ENCODE measurements at regions not wholly inside any gene's neighbourhood (a gene's known extent, or its start where the extent isn't known, plus 50 kb on each side); places are given as distances from the start of the nearest gene placed in this dataset.
"Not testable (repeated sequence)": the region's sequence is repeated elsewhere in the genome, so short reads cannot be mapped to it uniquely, and the experiment has no call there.

- no peak for DNase-seq (ENCODE audit: low spot score)
Observed at GRCh38 chr18:30455741-30456140, 586.8 kb downstream of the DSC3 start.

DNA sequence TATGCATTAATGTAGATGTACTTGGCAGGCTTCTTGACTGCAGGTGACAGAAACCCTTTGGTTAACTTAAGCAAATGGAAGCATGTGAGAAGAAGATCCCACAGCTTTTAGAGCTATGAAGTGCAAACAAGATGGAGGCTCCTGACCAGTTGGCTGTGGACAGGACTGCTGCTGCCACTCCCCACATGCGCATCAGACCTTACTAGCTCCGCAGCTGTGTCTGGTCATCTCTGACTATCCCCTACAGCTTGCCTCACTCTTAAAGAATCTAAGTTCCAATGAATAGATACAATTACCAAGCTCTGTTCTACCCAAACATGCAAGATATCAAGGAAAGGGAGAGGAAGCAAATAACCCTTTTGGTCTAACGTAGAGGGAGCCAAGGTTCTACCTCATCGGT is 587.6 kb downstream of the DSC3 start:
- DNase-seq (ENCODE audit: low spot score), result no peak

GRCh38 chr18:30451981-30452380 is 590.6 kb downstream of the DSC3 start:
- DNase-seq (ENCODE audit: low spot score), result no peak

- DNase-seq (ENCODE audit: low spot score), result no peak
Observed at GRCh38 chr18:30450927-30451326, 591.6 kb downstream of the DSC3 start.

- no peak for DNase-seq (ENCODE audit: low spot score)
Observed at GRCh38 chr18:30446605-30447004, 595.9 kb downstream of the DSC3 start.

DNA sequence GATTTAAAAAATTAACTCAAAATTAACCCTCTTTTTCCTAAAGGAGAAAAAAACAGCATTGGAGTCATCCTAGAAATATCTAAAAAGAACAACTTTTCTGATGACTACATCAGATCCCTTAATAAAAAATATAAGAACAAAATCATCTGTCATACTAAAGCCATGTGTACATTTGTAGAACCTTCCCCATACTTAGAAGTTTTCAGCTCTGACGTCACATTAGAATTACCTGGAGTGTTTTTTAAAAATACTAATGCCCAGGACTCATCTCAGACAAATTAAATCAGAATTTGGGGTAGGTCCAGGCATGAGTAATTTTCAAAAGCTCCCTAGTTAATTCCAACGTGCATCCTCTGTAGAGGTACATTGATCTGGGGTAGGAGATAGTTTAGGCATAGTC is 598.0 kb downstream of the DSC3 start:
- DNase-seq (ENCODE audit: low spot score), result no peak

- DNase-seq (ENCODE audit: low spot score), result no peak
Observed at GRCh38 chr18:30440351-30440750, 602.2 kb downstream of the DSC3 start.

DNA sequence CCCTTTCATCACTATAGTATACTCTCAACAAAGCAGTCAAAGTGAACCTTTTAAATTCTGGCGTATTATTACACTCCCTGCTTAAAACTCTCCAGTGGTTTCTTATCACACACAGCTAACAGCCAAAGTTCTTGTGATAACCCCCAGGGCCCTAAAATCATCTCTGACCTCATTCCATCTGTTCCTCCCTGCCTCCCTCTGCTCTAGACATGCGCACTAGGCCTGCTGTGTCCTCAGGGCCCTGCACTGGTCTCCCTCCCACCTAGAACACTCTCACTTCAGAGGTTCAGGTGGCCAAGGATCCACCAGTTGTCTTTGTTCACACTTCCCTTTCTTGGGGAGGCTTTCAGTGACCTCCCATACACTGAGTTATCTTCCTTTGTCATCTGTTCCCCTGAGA is 603.4 kb downstream of the DSC3 start:
- no peak for DNase-seq (ENCODE audit: low spot score)

DNA sequence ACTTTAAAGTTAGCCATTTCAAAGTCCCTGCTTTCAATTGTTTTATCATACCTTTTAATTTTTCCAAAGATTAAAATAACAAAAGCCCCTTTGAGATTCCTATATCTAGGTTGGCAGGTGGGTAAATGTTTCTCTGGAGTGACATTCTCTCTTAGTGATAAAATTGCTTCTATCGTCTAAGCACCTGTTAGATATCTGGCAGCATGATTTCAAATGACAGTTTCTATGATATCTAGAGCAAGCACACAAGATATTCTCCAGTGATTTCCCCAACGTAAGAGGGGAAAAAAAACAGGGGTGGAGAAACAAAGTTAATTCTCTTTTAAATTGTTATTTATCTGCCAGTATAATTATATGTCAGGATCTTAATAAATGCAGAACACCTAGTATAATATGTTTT is 610.2 kb downstream of the DSC3 start:
- DNase-seq (ENCODE audit: low spot score), result no peak

- DNase-seq (ENCODE audit: low spot score), result not testable (repeated sequence)
Observed at GRCh38 chr18:30419399-30419798, 623.1 kb downstream of the DSC3 start.

DNA sequence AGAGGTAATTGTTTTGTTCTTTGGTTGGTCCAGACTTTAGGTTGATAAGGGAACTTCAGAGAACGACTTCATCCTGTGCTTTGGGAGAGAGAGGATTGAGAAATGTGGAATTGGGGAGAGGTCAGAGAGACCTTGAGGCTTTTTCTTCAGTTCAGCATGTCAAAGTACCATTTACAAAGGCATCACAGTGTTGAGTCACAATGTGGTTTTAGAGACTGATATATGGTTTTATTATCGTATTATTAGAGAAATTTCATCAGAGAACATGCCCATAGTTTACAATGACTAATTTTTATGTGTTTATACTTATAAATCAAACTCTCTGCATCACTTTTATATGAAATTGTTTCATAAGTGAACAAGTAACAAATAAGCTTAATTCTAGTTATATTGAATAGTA is 626.6 kb downstream of the DSC3 start:
- no peak for DNase-seq (ENCODE audit: low spot score)

DNA sequence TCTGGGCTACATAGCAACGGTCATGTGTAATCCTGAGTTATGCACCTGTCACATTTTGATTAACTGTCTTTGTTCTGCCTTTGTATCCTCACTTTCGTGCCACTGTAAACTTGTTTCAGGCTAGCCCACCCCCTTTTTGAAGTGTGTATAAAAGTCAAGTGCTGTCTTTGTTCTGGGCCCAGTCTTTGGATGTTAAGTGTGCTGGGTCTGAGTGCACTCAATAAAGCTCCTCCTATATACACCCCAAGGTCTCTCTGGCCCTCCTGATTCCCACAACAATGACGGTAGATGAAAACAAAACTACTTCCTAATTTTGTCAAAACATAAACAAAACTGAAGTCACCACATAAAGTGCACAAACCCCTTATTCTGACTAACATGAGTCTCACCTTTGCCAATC is 633.4 kb downstream of the DSC3 start:
- no peak for DNase-seq (ENCODE audit: low spot score)

GRCh38 chr18:30406728-30407127 is 635.8 kb downstream of the DSC3 start:
- no peak for DNase-seq (ENCODE audit: low spot score)

DNA sequence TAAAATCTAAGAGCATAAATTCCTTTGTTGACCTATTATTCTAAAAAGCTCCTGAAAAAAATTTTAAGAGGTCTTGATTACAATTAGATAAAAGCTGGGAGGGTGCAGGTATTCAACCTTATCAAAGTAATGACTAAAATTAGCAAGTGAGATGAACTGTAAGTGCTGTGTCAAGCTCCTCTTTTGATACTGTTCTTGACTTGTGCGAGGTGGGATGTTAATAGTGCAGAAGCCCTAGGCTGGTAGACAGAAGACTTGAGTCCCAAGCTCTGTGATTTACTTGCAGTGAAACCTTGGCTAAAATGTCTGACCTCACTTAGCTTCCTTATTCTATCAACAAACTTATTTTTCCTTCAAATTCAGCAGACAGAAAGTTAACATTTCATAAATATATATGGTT is 637.5 kb downstream of the DSC3 start:
- no peak for DNase-seq (ENCODE audit: low spot score)

GRCh38 chr18:30404422-30404821 is 638.1 kb downstream of the DSC3 start:
- DNase-seq (ENCODE audit: low spot score), result no peak

DNA sequence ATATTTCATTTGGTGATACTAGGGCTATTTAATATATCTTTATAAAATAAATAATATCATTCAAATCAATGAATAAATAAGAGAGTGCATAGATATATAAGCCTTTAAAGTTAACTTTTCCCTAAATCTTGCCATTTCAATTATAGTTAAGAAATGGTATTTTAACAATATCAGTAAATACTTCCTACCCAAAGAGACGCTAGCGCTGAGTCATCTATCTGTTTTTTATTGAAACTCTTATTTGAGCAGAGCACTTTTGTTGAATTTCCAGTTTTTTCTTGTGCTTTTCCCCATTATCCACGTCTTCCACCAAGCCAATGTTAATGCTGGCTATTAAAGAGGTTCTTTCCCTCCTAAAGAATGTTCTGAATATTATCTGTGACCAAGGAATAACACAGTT is 639.3 kb downstream of the DSC3 start:
- DNase-seq (ENCODE audit: low spot score), result no peak

DNA sequence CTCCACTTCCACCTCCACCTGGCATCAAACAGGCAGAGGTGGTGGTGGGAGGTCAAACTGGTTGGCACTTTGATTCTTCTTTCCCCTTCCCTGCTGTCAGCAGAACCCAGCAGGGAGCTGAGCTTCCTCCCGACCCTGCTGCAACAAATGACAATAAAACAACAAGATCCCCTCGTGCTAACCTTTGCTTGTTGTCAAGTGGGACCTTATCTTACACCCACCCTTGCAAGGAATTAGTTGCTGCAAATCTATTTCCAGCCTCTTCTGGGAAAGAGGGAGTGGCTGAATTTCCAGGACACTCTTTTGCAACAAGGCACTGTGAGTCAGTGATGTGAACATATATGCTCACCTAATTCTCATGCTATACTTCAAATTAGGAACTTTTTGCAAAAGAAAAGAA is 655.1 kb downstream of the DSC3 start:
- DNase-seq (ENCODE audit: low spot score), result no peak

DNA sequence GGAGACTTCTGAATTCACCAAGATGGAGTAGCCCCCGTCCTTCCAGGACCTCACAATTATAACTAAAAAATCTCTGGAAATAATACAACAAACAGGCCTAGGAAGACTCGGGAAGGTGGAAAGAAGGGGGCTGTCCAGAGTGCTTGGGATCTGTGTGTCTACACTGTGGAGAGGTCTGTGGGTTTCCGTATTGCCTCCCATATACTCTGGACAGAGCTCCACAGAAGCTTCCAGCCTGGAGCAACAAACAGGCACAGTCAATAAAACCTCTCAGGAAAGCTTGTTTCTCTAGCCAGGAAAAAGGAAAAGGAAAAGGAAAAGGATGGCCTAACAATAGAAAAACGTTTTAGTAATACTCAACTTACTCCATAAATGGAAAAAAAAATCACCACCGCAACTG is 655.9 kb downstream of the DSC3 start:
- DNase-seq (ENCODE audit: low spot score), result no peak

DNA sequence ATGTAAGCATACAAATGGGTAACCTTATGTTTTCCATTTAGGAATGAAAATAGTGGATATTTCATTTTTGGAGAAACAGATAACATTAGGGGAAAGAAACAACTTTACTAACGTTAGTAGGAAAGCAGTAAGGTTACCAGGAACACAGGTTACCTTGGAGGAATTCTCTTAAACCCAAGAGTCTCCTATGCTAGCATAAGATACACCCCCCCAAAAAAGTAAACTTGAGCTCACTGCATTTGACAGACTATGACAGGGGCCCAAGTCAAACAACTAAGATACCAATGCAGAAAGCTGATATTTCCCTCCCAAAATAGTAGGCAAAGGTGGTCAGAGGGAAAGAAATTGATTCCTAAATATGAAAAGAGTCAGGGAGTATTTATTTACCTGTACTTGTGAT is 656.9 kb downstream of the DSC3 start:
- no peak for DNase-seq (ENCODE audit: low spot score)

- DNase-seq (ENCODE audit: low spot score), result no peak
Observed at GRCh38 chr18:30381826-30382225, 660.7 kb downstream of the DSC3 start.

GRCh38 chr18:30378097-30378496 is 664.4 kb downstream of the DSC3 start:
- no peak for DNase-seq (ENCODE audit: low spot score)

GRCh38 chr18:30376515-30376914 is 666.0 kb downstream of the DSC3 start:
- no peak for DNase-seq (ENCODE audit: low spot score)

DNA sequence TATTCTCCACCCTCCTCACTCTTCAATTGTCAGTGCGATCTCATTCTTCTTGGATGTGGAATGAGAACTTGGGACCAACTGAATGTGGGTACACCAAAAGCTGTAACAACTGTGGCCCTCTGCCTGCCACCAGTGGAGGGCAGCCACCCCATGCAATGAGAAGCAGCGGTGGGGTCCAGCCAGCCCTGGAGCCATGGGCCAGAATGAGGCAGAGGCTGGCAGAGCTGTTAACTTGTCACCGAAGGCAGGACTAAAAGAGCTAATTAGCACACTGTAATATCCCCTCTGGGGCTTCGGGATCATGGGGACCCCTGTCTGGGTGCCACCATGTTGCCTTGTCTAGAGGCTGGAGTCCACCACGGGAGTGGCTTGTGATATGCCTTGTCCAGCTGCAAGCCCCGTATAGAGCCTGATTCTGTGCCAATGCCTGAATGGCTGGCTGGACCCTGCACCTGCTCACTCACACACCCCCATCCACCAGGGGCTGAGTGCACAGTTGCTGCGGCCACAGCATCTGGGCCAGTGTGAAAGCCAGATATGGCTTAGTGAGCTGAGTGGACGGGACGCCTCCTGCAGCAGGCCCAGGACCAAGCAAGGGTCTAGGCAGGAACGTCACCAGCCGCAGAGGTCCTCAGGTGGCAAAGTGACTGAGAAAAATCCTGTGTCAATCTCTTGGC is 680.5 kb downstream of the DSC3 start:
- no peak for DNase-seq (ENCODE audit: low spot score)

DNA sequence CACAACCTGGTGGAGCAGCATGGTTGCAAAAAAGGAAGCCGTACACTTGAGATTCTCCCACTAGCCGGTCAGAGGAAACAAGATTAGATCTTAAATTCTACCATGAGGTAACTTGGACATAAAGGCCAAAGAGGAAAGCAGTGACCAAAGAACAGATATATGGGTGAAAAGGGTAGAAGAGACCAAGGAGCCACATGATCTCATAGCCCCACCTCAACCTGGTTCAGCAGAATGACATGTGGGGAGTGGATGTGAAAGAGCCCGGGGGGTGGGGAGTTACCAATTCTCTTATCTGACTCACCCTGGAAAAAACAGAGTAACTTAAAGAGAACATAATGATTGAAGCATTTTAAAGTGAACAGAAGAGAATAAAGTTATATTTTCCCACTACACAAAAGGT is 683.0 kb downstream of the DSC3 start:
- DNase-seq (ENCODE audit: low spot score), result no peak
